Kidney epithelial cell (primary cell): ENCODE measurements at regions not wholly inside any gene's neighbourhood (a gene's known extent, or its start where the extent isn't known, plus 50 kb on each side); places are given as distances from the start of the nearest gene placed in this dataset.

Source experiments
- DNase-seq: peaks from one replicate; pipeline ENCODE4 v3.0.0-alpha.2; 2010; ENCODE audit warnings: low read depth
- H3K27me3 ChIP-seq: 2 replicates; pipeline ENCODE4 v1.6.0; 2011; ENCODE audit warnings: low read length; ENCODE audit not compliant: control insufficient read depth, insufficient read depth
- H3K36me3 ChIP-seq: 2 replicates; pipeline ENCODE4 v1.5.1; 2011; ENCODE audit warnings: low read length; ENCODE audit not compliant: control insufficient read depth, insufficient read depth
- H3K4me3 ChIP-seq: 2 replicates; pipeline ENCODE4 v1.5.1; 2011; ENCODE audit warnings: low read depth, mild to moderate bottlenecking, control low read depth, low read length
- TF ChIP-seq, protein P1 (sequence below): IDR thresholded peaks from 2 replicates; pipeline ENCODE4 v1.5.1; 2011; ENCODE audit warnings: mild to moderate bottlenecking, moderate library complexity, low read length, control low read depth, inconsistent platforms; ENCODE audit not compliant: insufficient read depth, poor library complexity, severe bottlenecking

DNA sequence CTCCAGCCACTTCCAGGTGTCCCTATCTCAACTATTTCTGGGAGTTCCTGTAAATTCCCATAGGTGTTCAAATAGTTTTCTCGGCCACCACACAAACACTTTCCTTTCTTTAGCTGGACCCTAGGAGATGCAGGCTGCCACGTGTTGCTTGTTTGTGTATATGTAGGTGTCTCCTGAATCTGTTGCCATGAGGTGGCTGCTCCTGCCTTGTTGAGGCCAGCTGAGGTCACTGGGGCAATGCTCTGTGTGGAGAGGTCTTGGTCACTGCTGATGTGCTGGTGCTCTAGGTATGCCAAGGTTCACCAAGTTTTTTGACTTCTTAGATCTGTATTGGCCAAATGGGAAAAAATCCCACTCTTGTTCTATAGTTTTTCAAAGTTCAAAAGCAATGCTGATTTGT is 132.5 kb upstream of the CHD1 start:
- no peaks in the 10 kb centered on the region for H3K36me3 ChIP-seq
- no peak for DNase-seq
- TF ChIP-seq, protein P1, sequence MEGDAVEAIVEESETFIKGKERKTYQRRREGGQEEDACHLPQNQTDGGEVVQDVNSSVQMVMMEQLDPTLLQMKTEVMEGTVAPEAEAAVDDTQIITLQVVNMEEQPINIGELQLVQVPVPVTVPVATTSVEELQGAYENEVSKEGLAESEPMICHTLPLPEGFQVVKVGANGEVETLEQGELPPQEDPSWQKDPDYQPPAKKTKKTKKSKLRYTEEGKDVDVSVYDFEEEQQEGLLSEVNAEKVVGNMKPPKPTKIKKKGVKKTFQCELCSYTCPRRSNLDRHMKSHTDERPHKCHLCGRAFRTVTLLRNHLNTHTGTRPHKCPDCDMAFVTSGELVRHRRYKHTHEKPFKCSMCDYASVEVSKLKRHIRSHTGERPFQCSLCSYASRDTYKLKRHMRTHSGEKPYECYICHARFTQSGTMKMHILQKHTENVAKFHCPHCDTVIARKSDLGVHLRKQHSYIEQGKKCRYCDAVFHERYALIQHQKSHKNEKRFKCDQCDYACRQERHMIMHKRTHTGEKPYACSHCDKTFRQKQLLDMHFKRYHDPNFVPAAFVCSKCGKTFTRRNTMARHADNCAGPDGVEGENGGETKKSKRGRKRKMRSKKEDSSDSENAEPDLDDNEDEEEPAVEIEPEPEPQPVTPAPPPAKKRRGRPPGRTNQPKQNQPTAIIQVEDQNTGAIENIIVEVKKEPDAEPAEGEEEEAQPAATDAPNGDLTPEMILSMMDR = no peak
- H3K27me3 ChIP-seq = no peaks in the 10 kb centered on the region
- H3K4me3 ChIP-seq = no peak overlapping the region

DNA sequence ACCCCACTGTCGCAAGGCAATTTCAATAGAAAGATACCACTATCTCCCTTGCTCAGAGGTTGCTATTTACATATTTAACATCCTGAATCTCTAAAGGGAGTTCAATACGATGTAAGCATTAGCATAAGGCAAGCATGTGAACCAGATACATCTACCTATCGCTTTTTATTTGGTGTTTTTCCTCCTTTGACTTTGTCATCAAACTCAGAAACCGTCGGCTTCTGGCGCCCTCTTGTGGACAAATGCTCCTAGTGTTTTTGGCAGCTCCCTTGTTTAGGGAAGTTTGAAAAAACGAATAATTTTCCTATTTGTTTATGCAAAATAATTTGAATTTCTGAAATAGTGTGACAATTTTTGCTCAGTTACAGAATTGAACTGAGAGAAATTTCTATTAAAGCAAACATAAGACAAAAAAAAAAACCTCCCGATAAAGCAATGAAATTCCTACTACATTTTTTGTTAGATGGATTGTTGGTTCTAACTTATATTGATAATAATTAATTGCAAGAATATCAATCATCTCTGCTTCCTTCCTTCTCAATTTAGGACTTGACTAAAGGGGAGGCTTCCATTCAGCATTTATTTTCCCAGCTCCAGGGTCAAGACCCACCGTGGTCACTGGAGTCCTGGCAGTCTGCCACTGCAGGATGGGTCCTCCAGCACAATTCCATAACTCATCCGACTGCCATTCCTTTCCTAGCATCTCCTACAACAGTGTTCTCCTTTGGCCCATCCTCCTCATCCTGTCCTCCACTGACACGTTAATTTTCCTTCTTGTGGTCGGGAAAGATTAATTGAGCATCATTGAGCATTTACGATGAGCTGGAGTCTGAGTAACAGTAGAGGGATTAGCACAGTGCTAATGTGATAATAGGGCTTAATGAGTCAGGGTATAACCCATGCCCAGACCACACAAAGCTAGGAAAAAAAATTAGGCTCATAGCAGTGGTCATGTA is 131.8 kb upstream of the CHD1 start:
- H3K36me3 ChIP-seq = no peaks in the 10 kb centered on the region
- TF ChIP-seq, protein P1 = peak; percentile 79
- H3K4me3 ChIP-seq = no peak overlapping the region
- no peaks in the 10 kb centered on the region for H3K27me3 ChIP-seq
- no peak for DNase-seq

DNA sequence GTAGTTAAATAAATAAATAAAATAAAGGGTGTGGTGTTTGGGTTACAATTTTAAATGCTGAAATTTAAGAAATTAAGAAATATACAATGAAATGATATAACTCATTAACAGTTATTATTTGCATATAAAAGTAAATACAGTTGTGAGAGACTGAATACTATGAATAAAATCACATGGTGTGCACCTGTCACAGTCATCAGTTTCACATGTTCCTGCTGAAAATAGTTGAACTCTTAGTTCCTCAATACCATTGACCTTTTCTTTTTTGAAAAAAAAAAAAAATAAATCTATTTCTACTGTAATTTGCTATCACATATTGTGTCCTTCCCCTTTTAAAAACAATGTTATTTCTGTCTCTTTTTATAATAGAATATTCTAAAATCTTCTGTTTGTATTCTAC is 130.9 kb upstream of the CHD1 start:
- TF ChIP-seq, protein P1 = no peak
- Histone ChIP-seq H3K27me3 (no peaks in the 10 kb centered on the region), H3K36me3 (no peaks in the 10 kb centered on the region), H3K4me3 (no peak overlapping the region)
- DNase-seq = no peak

DNA sequence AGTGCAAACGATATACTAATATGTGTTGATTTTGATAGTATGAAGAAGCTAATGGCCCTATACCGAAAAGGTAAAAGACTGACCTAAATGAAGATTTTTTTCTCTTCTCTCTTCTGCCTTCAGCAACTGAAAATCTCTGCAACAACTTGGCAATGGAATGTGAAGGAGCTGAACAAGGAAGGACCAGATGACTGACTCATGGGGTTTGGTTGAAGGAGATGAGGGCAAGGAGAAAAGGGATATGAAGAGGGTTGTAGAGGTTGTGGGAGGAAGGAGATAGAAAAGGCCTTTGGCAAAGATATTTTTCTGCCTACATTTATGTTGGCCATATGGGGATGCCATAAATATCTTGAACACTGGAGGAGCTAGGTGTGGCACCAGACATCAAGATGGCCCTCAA is 129.7 kb upstream of the CHD1 start:
- no peaks in the 10 kb centered on the region for H3K36me3 ChIP-seq
- H3K27me3 ChIP-seq = no peaks in the 10 kb centered on the region
- no peak for DNase-seq
- TF ChIP-seq, protein P1 = no peak
- no peak overlapping the region for H3K4me3 ChIP-seq

DNA sequence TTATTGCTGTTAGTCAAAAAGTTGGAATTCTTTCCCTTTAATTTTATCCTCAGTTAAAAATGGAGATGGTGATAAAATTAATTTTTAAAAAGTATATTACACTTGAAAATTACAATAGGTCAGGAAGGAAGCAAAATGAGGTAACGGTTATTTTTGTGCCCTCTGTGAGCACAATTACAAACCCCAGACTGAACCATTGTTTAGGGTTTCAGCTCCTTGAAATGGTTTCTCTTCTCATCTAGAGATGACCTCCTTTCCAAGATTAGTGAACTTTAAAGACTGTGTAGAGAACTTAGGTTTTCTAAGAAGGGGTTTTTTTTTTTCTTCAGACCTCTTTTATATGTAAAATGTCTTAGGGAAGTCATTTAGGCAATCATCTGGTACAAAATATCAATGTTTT is 126.2 kb upstream of the CHD1 start:
- TF ChIP-seq, protein P1 = no peak
- DNase-seq = no peak
- Histone ChIP-seq H3K36me3 (no peaks in the 10 kb centered on the region), H3K27me3 (no peaks in the 10 kb centered on the region), H3K4me3 (no peak overlapping the region)
